ENCODE measurements at regions not wholly inside any gene's neighbourhood (a gene's known extent, or its start where the extent isn't known, plus 50 kb on each side); places are given as distances from the start of the nearest gene placed in this dataset.

DNA sequence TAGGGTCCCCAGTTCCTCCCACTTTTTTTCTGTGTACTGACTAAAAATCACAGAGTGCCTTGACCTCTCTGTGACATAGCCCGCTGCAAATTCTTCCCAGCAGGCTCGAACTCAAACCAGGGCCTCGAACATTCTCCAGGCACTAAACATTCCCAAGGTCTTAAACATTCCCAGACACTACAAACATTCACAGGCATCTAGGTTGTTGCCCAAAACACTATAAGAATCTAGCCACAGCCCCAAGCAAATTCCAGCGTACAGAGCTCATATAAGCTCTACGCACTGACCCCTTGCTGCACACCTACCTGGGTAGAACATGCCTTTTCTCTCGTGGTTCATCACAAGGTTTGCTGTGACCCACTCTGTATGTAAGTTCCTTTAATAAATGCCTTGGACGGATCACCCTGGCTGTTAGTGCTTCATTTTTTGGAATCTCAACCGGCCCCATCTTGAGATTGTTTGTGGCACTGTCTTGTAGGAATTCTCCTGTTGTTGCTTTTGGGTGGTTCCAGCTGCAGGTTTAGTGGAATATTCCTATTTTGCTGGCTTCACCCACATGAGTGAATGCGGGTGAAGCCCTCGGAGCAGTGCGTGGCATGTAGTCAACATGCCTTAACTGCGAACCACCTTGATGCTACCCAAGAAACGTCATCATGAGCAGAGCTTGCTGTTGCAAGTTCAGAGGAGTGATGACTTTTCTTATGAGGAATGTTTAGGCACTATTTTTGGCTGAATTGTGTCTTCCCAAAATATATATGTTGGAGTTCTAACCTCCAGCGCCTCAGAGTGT is 230.0 kb downstream of the HS3ST1 start:
- Mint-ChIP-seq H3K4me3 (no peak overlapping the region), H3K27ac (no peak overlapping the region), H3K36me3 (no peaks in the 10 kb centered on the region), H3K27me3 (no peaks in the 10 kb centered on the region), H3K4me1 (ENCODE audit: low read depth) (no peaks in the 10 kb centered on the region), H3K9me3 (no peaks in the 10 kb centered on the region)
- ChIA-PET POLR2A (no interaction called here), CTCF (no interaction called here)
- DNase-seq: no peak
- intact Hi-C loops (cut with micrococcal nuclease): no loop called here

DNA sequence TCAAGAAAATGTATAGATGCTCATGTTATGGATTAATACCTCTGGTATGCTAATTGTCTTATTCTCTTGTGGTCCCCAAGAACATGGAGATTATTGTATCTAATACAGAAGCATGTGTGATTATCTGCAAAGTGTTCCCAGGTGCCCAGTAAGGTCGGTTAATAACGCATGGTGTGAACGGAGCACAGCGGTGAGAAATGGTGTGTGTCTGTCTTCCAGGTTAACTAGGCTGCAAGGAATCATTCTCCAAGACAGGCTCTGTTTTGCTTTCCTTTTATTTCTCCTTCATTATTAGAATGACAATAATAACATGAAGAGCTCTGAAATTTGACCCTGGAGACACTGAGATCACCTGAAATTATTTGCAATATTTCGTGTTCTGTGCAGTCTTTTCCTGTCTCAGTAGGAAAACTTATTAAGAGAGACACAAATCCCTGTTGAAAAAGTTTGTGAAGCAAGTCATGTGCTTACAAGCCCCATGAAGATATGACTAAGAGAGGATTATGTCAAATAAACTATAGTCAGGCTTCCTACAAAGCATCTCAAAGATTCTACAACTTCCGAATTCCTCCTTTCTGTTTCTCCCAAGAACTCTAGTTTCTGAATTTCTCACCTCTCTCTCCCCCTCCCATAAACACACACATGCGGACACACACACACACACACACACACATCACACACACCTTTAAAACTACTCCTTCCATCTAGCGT is 230.9 kb downstream of the HS3ST1 start:
- intact Hi-C loops (cut with micrococcal nuclease): no loop called here
- H3K9me3 Mint-ChIP-seq: no peaks in the 10 kb centered on the region
- no peak overlapping the region for H3K4me3 Mint-ChIP-seq
- H3K4me1 Mint-ChIP-seq (ENCODE audit: low read depth): no peaks in the 10 kb centered on the region
- DNase-seq: no peak
- no peak overlapping the region for H3K27ac Mint-ChIP-seq
- H3K27me3 Mint-ChIP-seq: no peaks in the 10 kb centered on the region
- H3K36me3 Mint-ChIP-seq: no peaks in the 10 kb centered on the region
- POLR2A ChIA-PET: no interaction called here
- CTCF ChIA-PET: no interaction called here

- intact Hi-C loops (cut with micrococcal nuclease): no loop called here
- H3K9me3 Mint-ChIP-seq: no peaks in the 10 kb centered on the region
- CTCF ChIA-PET: no interaction called here
- no peak overlapping the region for H3K27ac Mint-ChIP-seq
- POLR2A ChIA-PET: no interaction called here
- no peaks in the 10 kb centered on the region for H3K4me1 Mint-ChIP-seq (ENCODE audit: low read depth)
- H3K27me3 Mint-ChIP-seq: peaks cover 2% of the 10 kb centered on the region
- H3K36me3 Mint-ChIP-seq: no peaks in the 10 kb centered on the region
- no peak for DNase-seq
- no peak overlapping the region for H3K4me3 Mint-ChIP-seq
Observed at GRCh38 chr4:11196927-11197522, 231.7 kb downstream of the HS3ST1 start.

- no peak overlapping the region for H3K27ac Mint-ChIP-seq
- POLR2A ChIA-PET: no interaction called here
- H3K4me1 Mint-ChIP-seq (ENCODE audit: low read depth): no peaks in the 10 kb centered on the region
- CTCF ChIA-PET: interaction anchor here (0.6 kb wide), 1 partner anchor 60 kb away, joined by 3 read pairs; no protein-coding TSS in a partner anchor
- H3K4me3 Mint-ChIP-seq: no peak overlapping the region
- H3K36me3 Mint-ChIP-seq: no peaks in the 10 kb centered on the region
- peaks cover 2% of the 10 kb centered on the region for H3K27me3 Mint-ChIP-seq
- no peak for DNase-seq
- intact Hi-C loops (cut with micrococcal nuclease): no loop called here
- H3K9me3 Mint-ChIP-seq: no peaks in the 10 kb centered on the region
Observed at GRCh38 chr4:11194431-11194830, 234.3 kb downstream of the HS3ST1 start.

GRCh38 chr4:11189756-11190155 is 238.9 kb downstream of the HS3ST1 start:
- Mint-ChIP-seq H3K27me3 (peaks cover 4% of the 10 kb centered on the region), H3K9me3 (no peaks in the 10 kb centered on the region), H3K4me3 (no peak overlapping the region), H3K36me3 (no peaks in the 10 kb centered on the region), H3K4me1 (ENCODE audit: low read depth) (no peaks in the 10 kb centered on the region), H3K27ac (no peak overlapping the region)
- DNase-seq: no peak
- ChIA-PET CTCF (no interaction called here), POLR2A (no interaction called here)
- intact Hi-C loops (cut with micrococcal nuclease): no loop called here

- no peaks in the 10 kb centered on the region for H3K36me3 Mint-ChIP-seq
- ChIA-PET POLR2A (no interaction called here), CTCF (no interaction called here)
- no peaks in the 10 kb centered on the region for H3K9me3 Mint-ChIP-seq
- no peak for DNase-seq
- peaks cover under 1% of the 10 kb centered on the region for H3K27me3 Mint-ChIP-seq
- H3K4me3 Mint-ChIP-seq: no peak overlapping the region
- no peak overlapping the region for H3K27ac Mint-ChIP-seq
- intact Hi-C loops (cut with micrococcal nuclease): no loop called here
- H3K4me1 Mint-ChIP-seq (ENCODE audit: low read depth): no peaks in the 10 kb centered on the region
Observed at GRCh38 chr4:11183356-11183740, 245.3 kb downstream of the HS3ST1 start.

DNA sequence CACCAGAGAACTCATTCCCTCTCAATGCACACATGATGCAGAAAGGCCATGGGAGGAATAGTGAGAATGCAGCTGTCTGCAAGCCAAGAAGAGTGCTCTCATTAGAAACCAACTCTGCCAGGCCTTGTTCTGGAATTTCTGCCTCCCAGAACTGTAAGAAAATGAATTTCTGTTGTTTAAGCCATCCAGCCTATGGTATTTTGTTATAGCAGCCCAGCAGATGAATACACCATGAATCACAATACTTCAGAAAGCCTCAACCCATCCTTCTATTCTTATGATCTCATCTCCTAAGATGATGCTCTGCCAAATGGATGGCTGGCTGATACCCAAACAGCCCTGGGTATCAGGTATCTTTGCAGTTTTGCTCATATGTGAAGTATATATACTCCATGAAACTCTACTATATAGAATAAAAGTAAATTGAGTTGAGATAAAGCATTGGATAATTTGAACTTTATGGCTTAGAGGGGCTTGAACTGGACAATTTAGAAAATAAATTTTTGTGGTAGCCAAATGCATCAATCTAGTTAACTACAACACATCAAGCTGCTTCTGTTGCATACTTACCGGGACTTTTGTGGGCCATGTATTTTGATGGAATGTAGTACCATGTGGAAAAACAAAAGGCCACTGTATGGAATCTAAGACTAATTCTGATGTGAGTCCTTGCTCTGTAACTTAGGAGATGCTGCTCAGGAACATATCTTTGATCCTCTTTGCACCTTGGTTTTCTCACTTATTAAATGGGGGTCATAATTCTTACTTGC is 245.9 kb downstream of the HS3ST1 start:
- Mint-ChIP-seq H3K9me3 (no peaks in the 10 kb centered on the region), H3K36me3 (no peaks in the 10 kb centered on the region), H3K27ac (no peak overlapping the region), H3K27me3 (no peaks in the 10 kb centered on the region), H3K4me1 (ENCODE audit: low read depth) (no peaks in the 10 kb centered on the region), H3K4me3 (no peak overlapping the region)
- intact Hi-C loops (cut with micrococcal nuclease): no loop called here
- CTCF ChIA-PET: no interaction called here
- no peak for DNase-seq
- POLR2A ChIA-PET: no interaction called here

- ChIA-PET CTCF (no interaction called here), POLR2A (no interaction called here)
- H3K27ac Mint-ChIP-seq: no peak overlapping the region
- no peaks in the 10 kb centered on the region for H3K9me3 Mint-ChIP-seq
- no peaks in the 10 kb centered on the region for H3K36me3 Mint-ChIP-seq
- H3K4me1 Mint-ChIP-seq (ENCODE audit: low read depth): no peaks in the 10 kb centered on the region
- DNase-seq: no peak
- intact Hi-C loops (cut with micrococcal nuclease): no loop called here
- H3K4me3 Mint-ChIP-seq: no peak overlapping the region
- no peaks in the 10 kb centered on the region for H3K27me3 Mint-ChIP-seq
Observed at GRCh38 chr4:11182031-11182430, 246.7 kb downstream of the HS3ST1 start.

- H3K36me3 Mint-ChIP-seq: no peaks in the 10 kb centered on the region
- POLR2A ChIA-PET: no interaction called here
- H3K4me3 Mint-ChIP-seq: no peak overlapping the region
- no peaks in the 10 kb centered on the region for H3K27me3 Mint-ChIP-seq
- H3K4me1 Mint-ChIP-seq (ENCODE audit: low read depth): no peaks in the 10 kb centered on the region
- no peaks in the 10 kb centered on the region for H3K9me3 Mint-ChIP-seq
- CTCF ChIA-PET: no interaction called here
- intact Hi-C loops (cut with micrococcal nuclease): no loop called here
- DNase-seq: no peak
- H3K27ac Mint-ChIP-seq: no peak overlapping the region
Observed at GRCh38 chr4:11179796-11180195, 248.9 kb downstream of the HS3ST1 start.

DNA sequence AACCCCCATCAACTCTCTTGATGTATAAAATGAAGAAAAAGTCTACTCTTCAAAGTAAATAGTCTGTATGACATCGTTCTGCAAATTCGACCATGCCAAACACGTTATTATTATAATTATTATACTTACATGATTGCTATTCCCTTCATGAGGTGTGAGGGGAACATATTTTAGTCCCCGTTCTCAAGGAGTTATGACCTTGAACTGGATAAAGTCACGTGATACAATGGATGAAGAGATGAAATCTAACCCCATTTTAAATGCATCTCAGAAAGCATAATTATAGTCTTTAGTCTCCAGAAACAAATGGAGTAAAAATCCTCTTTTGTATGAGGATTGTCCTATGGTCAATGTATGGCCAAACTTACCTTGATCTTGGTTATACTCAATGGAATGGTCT is 250.3 kb downstream of the HS3ST1 start:
- H3K9me3 Mint-ChIP-seq: no peaks in the 10 kb centered on the region
- H3K4me3 Mint-ChIP-seq: no peak overlapping the region
- H3K36me3 Mint-ChIP-seq: no peaks in the 10 kb centered on the region
- no peaks in the 10 kb centered on the region for H3K4me1 Mint-ChIP-seq (ENCODE audit: low read depth)
- H3K27me3 Mint-ChIP-seq: no peaks in the 10 kb centered on the region
- no peak overlapping the region for H3K27ac Mint-ChIP-seq
- CTCF ChIA-PET: no interaction called here
- POLR2A ChIA-PET: no interaction called here
- intact Hi-C loops (cut with micrococcal nuclease): no loop called here
- no peak for DNase-seq

GRCh38 chr4:11175374-11175773 is 253.3 kb downstream of the HS3ST1 start:
- no peaks in the 10 kb centered on the region for H3K9me3 Mint-ChIP-seq
- intact Hi-C loops (cut with micrococcal nuclease): no loop called here

GRCh38 chr4:11166606-11167005 is 262.1 kb downstream of the HS3ST1 start:
- H3K36me3 Mint-ChIP-seq: no peaks in the 10 kb centered on the region
- H3K27ac Mint-ChIP-seq: no peak overlapping the region
- DNase-seq: no peak
- H3K9me3 Mint-ChIP-seq: no peaks in the 10 kb centered on the region
- CTCF ChIA-PET: no interaction called here
- no peak overlapping the region for H3K4me3 Mint-ChIP-seq
- H3K27me3 Mint-ChIP-seq: no peaks in the 10 kb centered on the region
- POLR2A ChIA-PET: no interaction called here
- intact Hi-C loops (cut with micrococcal nuclease): no loop called here
- H3K4me1 Mint-ChIP-seq (ENCODE audit: low read depth): no peaks in the 10 kb centered on the region

More at GRCh38 chr4:11175374-11175773, 253.3 kb downstream of the HS3ST1 start:
- no peaks in the 10 kb centered on the region for H3K36me3 Mint-ChIP-seq
- no peak for DNase-seq
- CTCF ChIA-PET: no interaction called here
- H3K27ac Mint-ChIP-seq: no peak overlapping the region
- no peaks in the 10 kb centered on the region for H3K4me1 Mint-ChIP-seq (ENCODE audit: low read depth)
- H3K4me3 Mint-ChIP-seq: no peak overlapping the region
- POLR2A ChIA-PET: no interaction called here
- no peaks in the 10 kb centered on the region for H3K27me3 Mint-ChIP-seq
